ENCODE measurements at regions not wholly inside any gene's neighbourhood (a gene's known extent, or its start where the extent isn't known, plus 50 kb on each side); places are given as distances from the start of the nearest gene placed in this dataset.

- TF ChIP-seq SUZ12 (IDR thresholded peaks at IDR 0.05; ENCODE audit: extremely low read depth, insufficient read depth, insufficient read length), result no peak
- no peak for TF ChIP-seq ZNF274 (IDR thresholded peaks at IDR 0.05; ENCODE audit: low read depth, low read length)
- TF ChIP-seq YY1 (IDR thresholded peaks at IDR 0.05; ENCODE audit: insufficient read depth, insufficient read length), result no peak
Observed at GRCh38 chr12:92301356-92301755, 155.7 kb upstream of the BTG1 start.
